ENCODE measurements at regions not wholly inside any gene's neighbourhood (a gene's known extent, or its start where the extent isn't known, plus 50 kb on each side); places are given as distances from the start of the nearest gene placed in this dataset.

GRCh38 chr2:37809931-37810570 lies 115.0 kb upstream of the RMDN2 start:
- no peak for DNase-seq

GRCh38 chr2:37812414-37812813 lies 112.7 kb upstream of the RMDN2 start:
- DNase-seq: no peak

GRCh38 chr2:37812941-37813730 lies 112.0 kb upstream of the RMDN2 start:
- no peak for DNase-seq

- DNase-seq: no peak
Observed at GRCh38 chr2:37816036-37816435, 109.1 kb upstream of the RMDN2 start.

- DNase-seq: no peak
Observed at GRCh38 chr2:37816686-37817085, 108.4 kb upstream of the RMDN2 start.

- DNase-seq: peak in 1 of 2 experiments; percentile 10
Observed at GRCh38 chr2:37819186-37819585, 105.9 kb upstream of the RMDN2 start.

- no peak for DNase-seq
Observed at GRCh38 chr2:37820471-37820986, 104.6 kb upstream of the RMDN2 start.

- no peak for DNase-seq
Observed at GRCh38 chr2:37825586-37825985, 99.5 kb upstream of the RMDN2 start.

- no peak for DNase-seq
Observed at GRCh38 chr2:37826611-37827010, 98.5 kb upstream of the RMDN2 start.

- no peak for DNase-seq
Observed at GRCh38 chr2:37827455-37827854, 97.6 kb upstream of the RMDN2 start.

- peak in 1 of 2 experiments; percentile 21 for DNase-seq
Observed at GRCh38 chr2:37827911-37828511, 97.1 kb upstream of the RMDN2 start.

- DNase-seq: no peak
Observed at GRCh38 chr2:37829202-37829601, 95.9 kb upstream of the RMDN2 start.

- DNase-seq: no peak
Observed at GRCh38 chr2:37829616-37830395, 95.3 kb upstream of the RMDN2 start.

- DNase-seq: no peak
Observed at GRCh38 chr2:37830636-37831035, 94.5 kb upstream of the RMDN2 start.

- DNase-seq: no peak
Observed at GRCh38 chr2:37831081-37831780, 93.9 kb upstream of the RMDN2 start.

- peak; percentile 78 to 86 for DNase-seq
Observed at GRCh38 chr2:37832590-37833197, 92.4 kb upstream of the RMDN2 start.

- DNase-seq: no peak
Observed at GRCh38 chr2:37833423-37833822, 91.7 kb upstream of the RMDN2 start.

- DNase-seq: no peak
Observed at GRCh38 chr2:37836270-37836669, 88.8 kb upstream of the RMDN2 start.

- DNase-seq: no peak
Observed at GRCh38 chr2:37836711-37837110, 88.4 kb upstream of the RMDN2 start.

- DNase-seq: no peak
Observed at GRCh38 chr2:37837628-37838328, 87.3 kb upstream of the RMDN2 start.

GRCh38 chr2:37838541-37839167 lies 86.4 kb upstream of the RMDN2 start:
- DNase-seq: no peak
